ENCODE measurements at regions not wholly inside any gene's neighbourhood (a gene's known extent, or its start where the extent isn't known, plus 50 kb on each side); places are given as distances from the start of the nearest gene placed in this dataset.

GRCh38 chr15:87599616-87600015, 656.9 kb downstream of the NTRK3 start:
- TF ChIP-seq, protein P1, sequence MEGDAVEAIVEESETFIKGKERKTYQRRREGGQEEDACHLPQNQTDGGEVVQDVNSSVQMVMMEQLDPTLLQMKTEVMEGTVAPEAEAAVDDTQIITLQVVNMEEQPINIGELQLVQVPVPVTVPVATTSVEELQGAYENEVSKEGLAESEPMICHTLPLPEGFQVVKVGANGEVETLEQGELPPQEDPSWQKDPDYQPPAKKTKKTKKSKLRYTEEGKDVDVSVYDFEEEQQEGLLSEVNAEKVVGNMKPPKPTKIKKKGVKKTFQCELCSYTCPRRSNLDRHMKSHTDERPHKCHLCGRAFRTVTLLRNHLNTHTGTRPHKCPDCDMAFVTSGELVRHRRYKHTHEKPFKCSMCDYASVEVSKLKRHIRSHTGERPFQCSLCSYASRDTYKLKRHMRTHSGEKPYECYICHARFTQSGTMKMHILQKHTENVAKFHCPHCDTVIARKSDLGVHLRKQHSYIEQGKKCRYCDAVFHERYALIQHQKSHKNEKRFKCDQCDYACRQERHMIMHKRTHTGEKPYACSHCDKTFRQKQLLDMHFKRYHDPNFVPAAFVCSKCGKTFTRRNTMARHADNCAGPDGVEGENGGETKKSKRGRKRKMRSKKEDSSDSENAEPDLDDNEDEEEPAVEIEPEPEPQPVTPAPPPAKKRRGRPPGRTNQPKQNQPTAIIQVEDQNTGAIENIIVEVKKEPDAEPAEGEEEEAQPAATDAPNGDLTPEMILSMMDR (IDR thresholded peaks at IDR 0.05 in 4 of 5, conservative IDR thresholded peaks at IDR 0.05 in 1 of 5) = no peak
- no peak for TF ChIP-seq POLR2A (IDR thresholded peaks at IDR 0.05)
